H1 (cell line): ENCODE measurements at regions not wholly inside any gene's neighbourhood (a gene's known extent, or its start where the extent isn't known, plus 50 kb on each side); places are given as distances from the start of the nearest gene placed in this dataset.

Experiments used
- BRCA1 ChIP-seq: IDR thresholded peaks from 2 replicates; pipeline ENCODE4 v1.6.1; 2012; ENCODE audit warnings: low read depth, low read length, improper control_type of control experiment
- CTCF ChIP-seq, 3 experiments: IDR thresholded peaks; 1 replicate in 2 of 3; 2 replicates in 1 of 3; pipeline versions ENCODE4 v1.5.1 to v1.6.1; 2011; ENCODE audit warnings: low read length in 3 of 3, mild to moderate bottlenecking in 3 of 3, inconsistent platforms in 2 of 3, low read depth in 1 of 3, moderate library complexity in 1 of 3; ENCODE audit not compliant: insufficient read depth in 1 of 3; ENCODE audit errors: control extremely low read depth in 1 of 3
- EZH2 ChIP-seq: fragments of 200-600 bp; sonication (generic); IDR thresholded peaks from 2 replicates; pipeline ENCODE4 v1.7.1; 2012; ENCODE audit warnings: low read depth, mild to moderate bottlenecking, moderate library complexity, low read length, inconsistent platforms; ENCODE audit not compliant: severe bottlenecking
- FOSL1 ChIP-seq: IDR thresholded peaks from 2 replicates; pipeline ENCODE4 v1.6.1; 2011; ENCODE audit warnings: mild to moderate bottlenecking, low read depth, low read length, moderate library complexity; ENCODE audit not compliant: insufficient read depth
- JUN ChIP-seq: IDR thresholded peaks from 2 replicates; pipeline ENCODE4 v1.6.1; 2011; ENCODE audit warnings: low read depth, mild to moderate bottlenecking, improper control_type of control experiment, low read length
- NRF1 ChIP-seq: IDR thresholded peaks from 2 replicates; pipeline ENCODE4 v1.6.1; 2011; ENCODE audit warnings: mild to moderate bottlenecking, low read depth, low read length, improper control_type of control experiment
- POLR2A ChIP-seq, 2 experiments: IDR thresholded peaks; 1 replicate in 1 of 2; 2 replicates in 1 of 2; pipeline ENCODE4 v1.6.1; 2011; ENCODE audit warnings: low read depth in 2 of 2, low read length in 2 of 2, mild to moderate bottlenecking in 2 of 2; ENCODE audit errors: control extremely low read depth in 1 of 2
- POLR2AphosphoS5 ChIP-seq: IDR thresholded peaks from 2 replicates; pipeline ENCODE4 v1.6.1; 2011; ENCODE audit warnings: low read depth, low read length
- POU5F1 ChIP-seq: IDR thresholded peaks from 2 replicates; pipeline ENCODE4 v1.6.1; 2011; ENCODE audit warnings: low read depth, mild to moderate bottlenecking, low read length, moderate library complexity
- RAD21 ChIP-seq, 2 experiments: IDR thresholded peaks in 1 of 2; conservative IDR thresholded peaks in 1 of 2; 2 replicates each; pipeline ENCODE4 v1.6.1; 2011; ENCODE audit warnings: low read depth in 2 of 2, low read length in 2 of 2, improper control_type of control experiment in 1 of 2, inconsistent platforms in 1 of 2, mild to moderate bottlenecking in 1 of 2, moderate library complexity in 1 of 2
- RBBP5 ChIP-seq: IDR thresholded peaks from 2 replicates; pipeline ENCODE4 v1.7.1; 2012; ENCODE audit warnings: low read depth, mild to moderate bottlenecking, inconsistent platforms, low read length, moderate library complexity, borderline replicate concordance
- TAF1 ChIP-seq: IDR thresholded peaks from 2 replicates; pipeline ENCODE4 v1.6.1; 2011; ENCODE audit warnings: mild to moderate bottlenecking, low read depth, low read length
- TAF7 ChIP-seq: optimal IDR thresholded peaks from 2 replicates; pipeline ENCODE3; 2011; ENCODE audit warnings: low read depth, mild to moderate bottlenecking, inconsistent platforms, low read length, moderate library complexity, borderline replicate concordance
- TF ChIP-seq, protein P1 (sequence below): IDR thresholded peaks from 2 replicates; pipeline ENCODE4 v1.6.1; 2012; ENCODE audit warnings: low read length, inconsistent platforms

- TF ChIP-seq CTCF (IDR thresholded peaks at IDR 0.05; ENCODE audit: control extremely low read depth in 1 of 3, insufficient read depth in 1 of 3, low read depth in 1 of 3, low read length in 3 of 3) (no peak), EZH2 (no peak), POLR2A (IDR thresholded peaks at IDR 0.05; ENCODE audit: control extremely low read depth in 1 of 2, low read depth in 2 of 2, low read length in 2 of 2) (no peak), JUN (no peak), BRCA1 (no peak), POLR2AphosphoS5 (no peak), TAF1 (no peak), TAF7 (no peak), RAD21 (IDR thresholded peaks at IDR 0.05 in 1 of 2, conservative IDR thresholded peaks at IDR 0.05 in 1 of 2; ENCODE audit: low read depth in 2 of 2, low read length in 2 of 2) (no peak), FOSL1 (no peak), POU5F1 (no peak), RBBP5 (no peak), NRF1 (no peak)
- TF ChIP-seq, protein P1, sequence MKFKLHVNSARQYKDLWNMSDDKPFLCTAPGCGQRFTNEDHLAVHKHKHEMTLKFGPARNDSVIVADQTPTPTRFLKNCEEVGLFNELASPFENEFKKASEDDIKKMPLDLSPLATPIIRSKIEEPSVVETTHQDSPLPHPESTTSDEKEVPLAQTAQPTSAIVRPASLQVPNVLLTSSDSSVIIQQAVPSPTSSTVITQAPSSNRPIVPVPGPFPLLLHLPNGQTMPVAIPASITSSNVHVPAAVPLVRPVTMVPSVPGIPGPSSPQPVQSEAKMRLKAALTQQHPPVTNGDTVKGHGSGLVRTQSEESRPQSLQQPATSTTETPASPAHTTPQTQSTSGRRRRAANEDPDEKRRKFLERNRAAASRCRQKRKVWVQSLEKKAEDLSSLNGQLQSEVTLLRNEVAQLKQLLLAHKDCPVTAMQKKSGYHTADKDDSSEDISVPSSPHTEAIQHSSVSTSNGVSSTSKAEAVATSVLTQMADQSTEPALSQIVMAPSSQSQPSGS: no peak
These were observed 250.4 kb downstream of the MRTFB start for GRCh38 chr16:14321542-14321941.
